GM12892 (cell line): ENCODE measurements at regions not wholly inside any gene's neighbourhood (a gene's known extent, or its start where the extent isn't known, plus 50 kb on each side); places are given as distances from the start of the nearest gene placed in this dataset.

Experiments used
- POLR2A ChIP-seq: IDR thresholded peaks from 2 replicates; pipeline ENCODE4 v1.6.1; 2011; ENCODE audit warnings: low read depth, low read length, control low read depth
- POLR2AphosphoS5 ChIP-seq: IDR thresholded peaks from 2 replicates; pipeline ENCODE4 v1.6.1; 2011; ENCODE audit warnings: low read depth, low read length, control low read depth
- TAF1 ChIP-seq: IDR thresholded peaks from 2 replicates; pipeline ENCODE4 v1.6.1; 2011; ENCODE audit warnings: low read depth, mild to moderate bottlenecking, control low read depth, low read length, borderline replicate concordance

GRCh38 chr4:108393890-108394472, 225.2 kb upstream of the LEF1 start:
- TF ChIP-seq POLR2A (no peak), POLR2AphosphoS5 (no peak), TAF1 (no peak)
